GM20000 (cell line): ENCODE measurements at regions not wholly inside any gene's neighbourhood (a gene's known extent, or its start where the extent isn't known, plus 50 kb on each side); places are given as distances from the start of the nearest gene placed in this dataset.

Source experiments
- DNase-seq: peaks from one replicate; pipeline ENCODE4 v3.0.0; 2012; ENCODE audit warnings: low spot score
- CTCF ChIP-seq: IDR thresholded peaks from 2 replicates; pipeline ENCODE4 v1.5.1; 2012; ENCODE audit warnings: mild to moderate bottlenecking, control low read depth; ENCODE audit errors: extremely low read depth, missing control alignments

- TF ChIP-seq CTCF: no peak
- no peak for DNase-seq
Measured at GRCh38 chr19:31983647-31984046, 361.8 kb upstream of the ZNF507 start.

GRCh38 chr19:31985001-31985605, 360.3 kb upstream of the ZNF507 start:
- no peak for TF ChIP-seq CTCF
- DNase-seq: no peak

- no peak for DNase-seq
- TF ChIP-seq CTCF: no peak
Measured at GRCh38 chr19:31986951-31987350, 358.5 kb upstream of the ZNF507 start.

- TF ChIP-seq CTCF: no peak
- DNase-seq: no peak
Measured at GRCh38 chr19:31988256-31988655, 357.2 kb upstream of the ZNF507 start.

GRCh38 chr19:31991984-31992655, 353.3 kb upstream of the ZNF507 start:
- no peak for TF ChIP-seq CTCF
- no peak for DNase-seq

GRCh38 chr19:31992750-31993149, 352.7 kb upstream of the ZNF507 start:
- no peak for DNase-seq
- TF ChIP-seq CTCF: no peak

- DNase-seq: no peak
- no peak for TF ChIP-seq CTCF
Measured at GRCh38 chr19:31995546-31995945, 349.9 kb upstream of the ZNF507 start.
